Osteocyte (in vitro differentiated cells): ENCODE measurements at regions not wholly inside any gene's neighbourhood (a gene's known extent, or its start where the extent isn't known, plus 50 kb on each side); places are given as distances from the start of the nearest gene placed in this dataset.

ENCODE experiments used
- DNase-seq: peaks from one replicate; pipeline ENCODE4 v3.0.0; 2021; ENCODE audit warnings: mixed read lengths; ENCODE audit not compliant: unreplicated experiment; ENCODE audit errors: extremely low spot score
- H3K27ac Mint-ChIP-seq: one replicate; pipeline ENCODE4 v1.8.0; 2021; ENCODE audit warnings: mild to moderate bottlenecking, mixed read lengths; ENCODE audit not compliant: unreplicated experiment
- H3K27me3 Mint-ChIP-seq: one replicate; pipeline ENCODE4 v1.8.0; 2021; ENCODE audit warnings: mixed read lengths; ENCODE audit not compliant: unreplicated experiment
- H3K36me3 Mint-ChIP-seq: one replicate; pipeline ENCODE4 v1.8.0; 2021; ENCODE audit warnings: mixed read lengths; ENCODE audit not compliant: unreplicated experiment
- H3K4me1 Mint-ChIP-seq: one replicate; pipeline ENCODE4 v1.8.0; 2021; ENCODE audit warnings: mixed read lengths; ENCODE audit not compliant: unreplicated experiment
- H3K4me3 Mint-ChIP-seq: one replicate; pipeline ENCODE4 v1.8.0; 2021; ENCODE audit warnings: mild to moderate bottlenecking, moderate library complexity, mixed read lengths; ENCODE audit not compliant: unreplicated experiment
- H3K9me3 Mint-ChIP-seq: one replicate; pipeline ENCODE4 v1.8.0; 2021; ENCODE audit warnings: mixed read lengths; ENCODE audit not compliant: unreplicated experiment
- TF ChIP-seq, protein P1 (sequence below): fragments of 200-600 bp; sonication (generic); IDR thresholded peaks from 2 replicates; pipeline ENCODE4 v1.5.0; 2021; ENCODE audit warnings: antibody characterized with exemption, mild to moderate bottlenecking, moderate library complexity

DNA sequence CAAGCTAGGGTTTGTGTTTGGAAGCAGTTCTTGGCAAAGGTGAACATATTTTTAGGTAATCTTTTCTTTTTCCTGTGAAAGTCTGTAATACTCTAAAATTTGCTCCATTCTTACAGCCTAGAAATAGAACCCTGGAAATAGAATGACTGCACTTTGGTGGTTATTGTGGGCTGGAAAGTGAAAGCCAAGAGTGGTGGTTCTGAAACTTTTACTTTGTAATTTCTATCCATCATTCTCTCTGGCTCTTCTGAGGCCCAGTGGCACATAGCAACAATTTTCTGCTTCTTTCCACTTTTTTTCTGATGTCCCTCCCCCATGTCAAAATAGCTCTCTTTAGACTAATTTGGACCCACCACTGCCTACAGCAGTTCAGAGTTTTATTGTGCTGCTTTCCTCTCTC lies 300.4 kb upstream of the RPS6KA3 start:
- no peak for DNase-seq
- H3K27ac Mint-ChIP-seq: no peak overlapping the region
- H3K4me3 Mint-ChIP-seq: no peak overlapping the region
- H3K9me3 Mint-ChIP-seq: peaks cover 5% of the 10 kb centered on the region
- no peaks in the 10 kb centered on the region for H3K4me1 Mint-ChIP-seq
- H3K27me3 Mint-ChIP-seq: peaks cover 3% of the 10 kb centered on the region
- H3K36me3 Mint-ChIP-seq: no peaks in the 10 kb centered on the region
- TF ChIP-seq, protein P1, sequence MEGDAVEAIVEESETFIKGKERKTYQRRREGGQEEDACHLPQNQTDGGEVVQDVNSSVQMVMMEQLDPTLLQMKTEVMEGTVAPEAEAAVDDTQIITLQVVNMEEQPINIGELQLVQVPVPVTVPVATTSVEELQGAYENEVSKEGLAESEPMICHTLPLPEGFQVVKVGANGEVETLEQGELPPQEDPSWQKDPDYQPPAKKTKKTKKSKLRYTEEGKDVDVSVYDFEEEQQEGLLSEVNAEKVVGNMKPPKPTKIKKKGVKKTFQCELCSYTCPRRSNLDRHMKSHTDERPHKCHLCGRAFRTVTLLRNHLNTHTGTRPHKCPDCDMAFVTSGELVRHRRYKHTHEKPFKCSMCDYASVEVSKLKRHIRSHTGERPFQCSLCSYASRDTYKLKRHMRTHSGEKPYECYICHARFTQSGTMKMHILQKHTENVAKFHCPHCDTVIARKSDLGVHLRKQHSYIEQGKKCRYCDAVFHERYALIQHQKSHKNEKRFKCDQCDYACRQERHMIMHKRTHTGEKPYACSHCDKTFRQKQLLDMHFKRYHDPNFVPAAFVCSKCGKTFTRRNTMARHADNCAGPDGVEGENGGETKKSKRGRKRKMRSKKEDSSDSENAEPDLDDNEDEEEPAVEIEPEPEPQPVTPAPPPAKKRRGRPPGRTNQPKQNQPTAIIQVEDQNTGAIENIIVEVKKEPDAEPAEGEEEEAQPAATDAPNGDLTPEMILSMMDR: no peak

DNA sequence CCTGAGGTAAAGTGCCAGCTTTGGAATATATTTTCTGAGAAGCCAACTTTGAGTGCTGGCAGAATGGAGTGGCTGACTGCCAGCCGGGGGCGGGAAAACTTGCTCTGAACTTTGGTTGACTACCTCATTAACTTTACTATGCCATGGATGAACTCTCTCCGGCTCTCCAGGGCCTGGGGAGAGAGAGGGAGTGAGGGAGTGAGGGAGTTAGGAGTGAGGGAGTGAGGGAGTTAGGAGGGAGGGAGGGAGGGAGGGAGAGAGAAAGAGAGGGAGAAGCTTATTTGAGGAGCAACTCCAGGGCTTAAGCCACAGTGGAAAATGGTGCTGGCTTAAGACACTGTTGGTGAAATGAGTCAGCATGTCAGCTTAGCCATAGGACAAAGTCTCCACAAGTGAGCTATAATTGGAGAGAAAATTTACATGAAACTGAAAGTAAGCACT lies 280.9 kb upstream of the RPS6KA3 start:
- TF ChIP-seq, protein P1: no peak
- Mint-ChIP-seq H3K27ac (peak overlapping the region; percentile 52), H3K27me3 (no peaks in the 10 kb centered on the region), H3K36me3 (no peaks in the 10 kb centered on the region), H3K4me3 (no peak overlapping the region), H3K4me1 (peaks cover 17% of the 10 kb centered on the region), H3K9me3 (peaks cover 28% of the 10 kb centered on the region)
- DNase-seq: no peak

DNA sequence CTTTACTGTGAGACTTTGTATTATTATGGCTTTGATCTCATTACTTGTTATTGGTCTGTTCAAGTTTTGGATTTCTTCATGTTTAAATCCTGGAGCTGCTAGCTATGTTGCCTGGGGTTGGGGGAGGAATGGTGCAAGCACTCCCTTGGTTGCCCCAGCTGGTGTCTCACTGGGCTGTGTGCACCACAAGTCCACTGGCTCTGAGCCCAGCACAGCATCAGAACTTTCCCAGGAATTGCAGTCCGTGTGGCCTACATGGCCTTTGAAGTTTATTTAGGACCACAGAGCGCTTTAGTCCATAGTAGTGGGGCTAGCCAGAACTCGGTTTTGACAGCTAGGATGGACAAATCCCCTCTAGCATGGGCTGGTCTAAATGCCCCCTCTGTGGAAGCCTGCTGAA lies 278.8 kb upstream of the RPS6KA3 start:
- Mint-ChIP-seq H3K36me3 (no peaks in the 10 kb centered on the region), H3K9me3 (peaks cover 45% of the 10 kb centered on the region), H3K27me3 (no peaks in the 10 kb centered on the region), H3K27ac (no peak overlapping the region), H3K4me1 (peaks cover 17% of the 10 kb centered on the region), H3K4me3 (no peak overlapping the region)
- no peak for DNase-seq
- TF ChIP-seq, protein P1: peak; percentile 11

DNA sequence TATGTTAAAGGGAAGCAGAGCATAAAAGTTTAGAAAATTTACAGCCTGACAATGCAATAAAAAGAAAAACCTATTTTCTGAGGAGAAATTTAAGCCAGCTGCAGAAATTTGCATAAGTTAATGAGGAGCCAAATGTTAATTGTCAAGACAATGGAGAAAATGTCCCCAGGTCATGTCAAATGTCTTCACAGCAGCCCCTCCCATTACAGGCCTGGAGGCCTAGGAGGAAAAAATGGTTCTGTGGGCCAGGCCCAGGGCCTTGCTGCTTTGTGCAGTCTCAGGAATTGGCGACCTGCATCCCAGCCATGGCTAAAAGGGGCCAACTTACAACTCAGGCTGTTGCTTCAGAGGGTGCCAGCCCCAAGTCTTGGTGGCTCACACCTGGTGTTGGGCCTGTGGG lies 275.4 kb upstream of the RPS6KA3 start:
- Mint-ChIP-seq H3K9me3 (peaks cover 45% of the 10 kb centered on the region), H3K27me3 (no peaks in the 10 kb centered on the region), H3K4me1 (peaks cover 9% of the 10 kb centered on the region), H3K36me3 (no peaks in the 10 kb centered on the region), H3K27ac (no peak overlapping the region), H3K4me3 (no peak overlapping the region)
- TF ChIP-seq, protein P1: no peak
- DNase-seq: no peak

DNA sequence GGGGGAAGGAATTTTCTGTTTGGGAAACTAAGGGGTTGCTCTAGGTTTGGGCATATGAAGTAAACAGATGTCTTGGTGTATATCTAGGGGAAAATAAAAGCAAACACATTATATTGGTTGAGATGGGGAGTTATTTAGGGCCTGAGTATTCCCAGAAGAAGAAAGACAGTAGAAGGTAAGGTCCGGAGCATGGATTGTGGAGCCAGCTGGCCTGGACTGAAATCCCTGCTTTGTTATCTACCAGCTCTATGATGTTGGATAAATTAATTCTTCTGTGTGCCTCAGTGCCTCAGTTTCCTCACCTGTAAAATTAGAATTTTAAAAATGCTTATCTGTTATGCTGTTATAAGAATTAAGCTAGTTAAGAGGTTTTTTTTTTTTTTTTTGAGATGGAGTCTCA lies 272.3 kb upstream of the RPS6KA3 start:
- Mint-ChIP-seq H3K27ac (no peak overlapping the region), H3K9me3 (peaks cover 30% of the 10 kb centered on the region), H3K4me3 (no peak overlapping the region), H3K36me3 (no peaks in the 10 kb centered on the region), H3K27me3 (peaks cover 17% of the 10 kb centered on the region), H3K4me1 (no peaks in the 10 kb centered on the region)
- no peak for DNase-seq
- TF ChIP-seq, protein P1: no peak
